22Rv1 (cell line): ENCODE measurements at regions not wholly inside any gene's neighbourhood (a gene's known extent, or its start where the extent isn't known, plus 50 kb on each side); places are given as distances from the start of the nearest gene placed in this dataset.
"Not testable (repeated sequence)": the region's sequence is repeated elsewhere in the genome, so short reads cannot be mapped to it uniquely, and the experiment has no call there.

Source experiments
- ZFX ChIP-seq: fragments of 450-650 bp; IDR thresholded peaks from 2 replicates; pipeline ENCODE4 v1.6.1; 2017; ENCODE audit warnings: antibody characterized with exemption, borderline replicate concordance
- TF ChIP-seq, protein P1 (sequence below): fragments of 450-650 bp; IDR thresholded peaks from 2 replicates; pipeline ENCODE4 v1.5.1; 2017; ENCODE audit warnings: mild to moderate bottlenecking

DNA sequence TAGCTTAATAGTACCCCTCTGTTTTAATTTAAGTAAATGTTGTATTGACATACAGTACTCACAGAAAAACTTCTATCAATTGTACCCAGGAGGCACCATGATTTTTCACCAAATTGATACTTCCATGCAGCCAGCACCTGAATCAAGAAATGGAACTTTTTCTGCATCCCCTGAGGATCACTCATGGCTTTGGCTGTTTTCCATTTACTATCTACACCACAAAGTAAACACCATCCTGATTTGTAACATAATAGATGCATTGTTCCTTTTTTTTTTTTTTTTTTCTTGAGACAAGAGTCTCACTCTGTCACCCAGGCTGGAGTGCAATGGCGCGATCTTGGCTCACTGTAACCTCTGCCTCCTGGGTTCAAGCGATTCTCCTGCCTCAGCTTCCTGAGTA, 1066.8 kb downstream of the SOCS6 start:
- TF ChIP-seq, protein P1, sequence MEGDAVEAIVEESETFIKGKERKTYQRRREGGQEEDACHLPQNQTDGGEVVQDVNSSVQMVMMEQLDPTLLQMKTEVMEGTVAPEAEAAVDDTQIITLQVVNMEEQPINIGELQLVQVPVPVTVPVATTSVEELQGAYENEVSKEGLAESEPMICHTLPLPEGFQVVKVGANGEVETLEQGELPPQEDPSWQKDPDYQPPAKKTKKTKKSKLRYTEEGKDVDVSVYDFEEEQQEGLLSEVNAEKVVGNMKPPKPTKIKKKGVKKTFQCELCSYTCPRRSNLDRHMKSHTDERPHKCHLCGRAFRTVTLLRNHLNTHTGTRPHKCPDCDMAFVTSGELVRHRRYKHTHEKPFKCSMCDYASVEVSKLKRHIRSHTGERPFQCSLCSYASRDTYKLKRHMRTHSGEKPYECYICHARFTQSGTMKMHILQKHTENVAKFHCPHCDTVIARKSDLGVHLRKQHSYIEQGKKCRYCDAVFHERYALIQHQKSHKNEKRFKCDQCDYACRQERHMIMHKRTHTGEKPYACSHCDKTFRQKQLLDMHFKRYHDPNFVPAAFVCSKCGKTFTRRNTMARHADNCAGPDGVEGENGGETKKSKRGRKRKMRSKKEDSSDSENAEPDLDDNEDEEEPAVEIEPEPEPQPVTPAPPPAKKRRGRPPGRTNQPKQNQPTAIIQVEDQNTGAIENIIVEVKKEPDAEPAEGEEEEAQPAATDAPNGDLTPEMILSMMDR: not testable (repeated sequence)
- TF ChIP-seq ZFX: not testable (repeated sequence)
